Body of pancreas (tissue), 4 donors: ENCODE measurements at regions not wholly inside any gene's neighbourhood (a gene's known extent, or its start where the extent isn't known, plus 50 kb on each side); places are given as distances from the start of the nearest gene placed in this dataset.

ENCODE experiments used
- ATAC-seq: fragments of 150-250 bp; one replicate; pipeline ENCODE4 v1.9.1; 2016
- DNase-seq, 4 donors: peaks; one replicate each; pipeline ENCODE4 v3.0.0-alpha.2; 2019
- H3K27ac ChIP-seq, 4 donors: fragments of 200-600 bp; sonication (generic); 1 replicate in 3 of 4; 2 replicates in 1 of 4; pipeline versions ENCODE4 v1.5.1 to v1.6.1; 2016 to 2019; ENCODE audit warnings: mild to moderate bottlenecking in 1 of 4, mixed read lengths in 1 of 4, moderate library complexity in 1 of 4
- H3K27me3 ChIP-seq, 2 donors: fragments of 200-600 bp; sonication (generic); one replicate each; pipeline ENCODE4 v1.6.0; 2016; ENCODE audit warnings: mild to moderate bottlenecking in 1 of 2
- H3K36me3 ChIP-seq, 2 donors: fragments of 200-600 bp; sonication (generic); replicated peaks in 1 of 2; 2 replicates each; pipeline ENCODE4 v1.5.1; 2016; ENCODE audit warnings: low read depth in 2 of 2; ENCODE audit not compliant: insufficient read depth in 1 of 2
- H3K4me1 ChIP-seq: fragments of 200-600 bp; sonication (generic); one replicate; pipeline ENCODE4 v1.6.0; 2016
- H3K4me3 ChIP-seq, 2 donors: fragments of 200-600 bp; sonication (generic); 1 replicate in 1 of 2; 2 replicates in 1 of 2; pipeline ENCODE4 v1.5.1; 2016 to 2019
- H3K9me3 ChIP-seq, 3 donors: fragments of 200-600 bp; sonication (generic); 1 replicate in 2 of 3; 2 replicates in 1 of 3; pipeline ENCODE4 v1.5.1; 2016
- CTCF ChIP-seq, 7 experiments: fragments of 450-650 bp in 4 of 7; fragments of 200-600 bp in 3 of 7; sonication (generic) in 3 of 7; IDR thresholded peaks; one replicate each; pipeline ENCODE4 v1.5.1; 2016 to 2019; ENCODE audit warnings: antibody characterized with exemption in 7 of 7
- POLR2A ChIP-seq, 3 donors: fragments of 450-650 bp; IDR thresholded peaks; one replicate each; pipeline ENCODE4 v1.6.1; 2016; ENCODE audit warnings: antibody characterized with exemption in 3 of 3, mild to moderate bottlenecking in 2 of 3
- WGBS, 2 donors: methylation state at CpG; one replicate each; pipeline ENCODE4 v1.1.5; 2017; 5-methylcytosine and 5-hydroxymethylcytosine counted together
- intact Hi-C: fragments of 100-400 bp; cut with DNase I; formaldehyde crosslinking; loops from one replicate; pipeline ENCODE4 v1.15.1; 2023

DNA sequence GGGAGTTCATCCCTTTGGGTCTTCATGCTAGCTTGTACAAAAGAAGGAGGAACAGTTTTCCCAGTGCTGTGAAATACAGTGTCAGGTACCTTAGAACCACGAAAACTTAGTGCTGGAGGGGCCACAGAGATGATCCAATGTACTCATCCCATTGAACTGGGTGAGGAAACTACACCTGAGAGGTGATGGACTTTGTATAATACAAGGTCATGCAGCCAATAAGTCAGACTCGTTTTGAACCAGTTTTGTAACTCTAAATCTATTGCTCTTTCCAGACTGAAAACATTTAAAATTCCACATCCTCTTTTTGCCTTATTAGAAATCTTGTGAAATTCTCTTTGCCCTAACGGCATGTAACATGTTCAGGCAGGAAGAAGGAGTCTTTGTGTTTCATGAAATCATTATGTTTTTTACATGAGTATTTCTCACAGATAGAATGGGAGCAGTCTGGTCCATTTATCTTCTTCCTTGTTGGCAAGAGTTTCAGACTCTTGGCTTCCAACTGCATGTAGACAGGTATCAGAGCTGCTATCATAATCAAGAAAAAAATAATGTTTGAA lies 146.8 kb upstream of the FBXL7 start:
- Histone ChIP-seq H3K9me3 (no peaks in the 10 kb centered on the region), H3K27me3 (no peaks in the 10 kb centered on the region), H3K27ac (no peak overlapping the region), H3K4me1 (no peaks in the 10 kb centered on the region), H3K4me3 (no peak overlapping the region), H3K36me3 (no peaks in the 10 kb centered on the region)
- WGBS, 2 donors = 21 to 29% methylated on average over 3 of the region's 3 CpGs
- ATAC-seq (no peak), DNase-seq (no peak)
- TF ChIP-seq CTCF (IDR thresholded peaks at IDR 0.05) (no peak), POLR2A (IDR thresholded peaks at IDR 0.05) (no peak)
- intact Hi-C loops = no loop called here

- Histone ChIP-seq H3K4me3 (no peak overlapping the region), H3K4me1 (no peaks in the 10 kb centered on the region), H3K36me3 (no peaks in the 10 kb centered on the region), H3K27ac (no peak overlapping the region), H3K9me3 (no peaks in the 10 kb centered on the region), H3K27me3 (no peaks in the 10 kb centered on the region)
- ATAC-seq (no peak), DNase-seq (no peak)
- TF ChIP-seq CTCF (IDR thresholded peaks at IDR 0.05) = no peak
- no peak for TF ChIP-seq POLR2A (IDR thresholded peaks at IDR 0.05)
- WGBS, 2 donors = 33 to 39% methylated on average over 1 of the region's 1 CpG
- intact Hi-C loops = no loop called here
These were observed 149.4 kb upstream of the FBXL7 start for GRCh38 chr5:15350614-15351013.

DNA sequence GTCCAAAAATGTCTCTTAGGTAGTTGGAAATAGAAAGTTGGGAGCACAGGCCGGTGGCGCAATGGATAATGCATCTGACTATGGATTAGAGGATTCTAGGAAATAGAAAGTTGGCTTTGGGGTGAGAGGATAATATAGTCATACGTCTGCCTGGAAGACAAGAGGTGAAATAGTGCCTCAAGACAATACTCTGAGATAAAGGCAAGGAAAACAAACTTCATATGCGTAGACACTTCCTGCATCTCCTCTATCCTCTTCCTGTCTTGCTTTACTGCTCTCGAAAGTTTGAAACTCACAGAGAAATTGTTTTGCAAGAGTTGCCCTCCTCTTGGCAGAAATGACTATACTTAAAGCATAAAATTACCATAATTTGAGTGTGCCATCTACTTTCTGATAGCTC lies 153.2 kb upstream of the FBXL7 start:
- TF ChIP-seq CTCF (IDR thresholded peaks at IDR 0.05) = no peak
- TF ChIP-seq POLR2A (IDR thresholded peaks at IDR 0.05) = no peak

GRCh38 chr5:15344954-15345353 lies 155.0 kb upstream of the FBXL7 start:
- intact Hi-C loops = no loop called here
- WGBS, 2 donors = 68% methylated on average over 2 of the region's 2 CpGs
- H3K27me3 ChIP-seq = no peaks in the 10 kb centered on the region

More for the DNA sequence above, 153.2 kb upstream of the FBXL7 start:
- Histone ChIP-seq H3K27me3 (no peaks in the 10 kb centered on the region), H3K4me3 (no peak overlapping the region), H3K9me3 (no peaks in the 10 kb centered on the region), H3K27ac (no peak overlapping the region), H3K36me3 (no peaks in the 10 kb centered on the region), H3K4me1 (no peaks in the 10 kb centered on the region)
- intact Hi-C loops = no loop called here
- DNase-seq = no peak
- WGBS, 2 donors = 63 to 70% methylated on average over 5 of the region's 5 CpGs
- no peak for ATAC-seq

More at GRCh38 chr5:15344954-15345353, 155.0 kb upstream of the FBXL7 start:
- Histone ChIP-seq H3K4me1 (no peaks in the 10 kb centered on the region), H3K4me3 (no peak overlapping the region), H3K36me3 (no peaks in the 10 kb centered on the region), H3K9me3 (no peaks in the 10 kb centered on the region), H3K27ac (no peak overlapping the region)
- ATAC-seq = no peak
- no peak for DNase-seq
- TF ChIP-seq CTCF (IDR thresholded peaks at IDR 0.05) (no peak), POLR2A (IDR thresholded peaks at IDR 0.05) (no peak)
